GM13976 (cell line): ENCODE measurements at regions not wholly inside any gene's neighbourhood (a gene's known extent, or its start where the extent isn't known, plus 50 kb on each side); places are given as distances from the start of the nearest gene placed in this dataset.

Experiments
- DNase-seq: peaks from one replicate; pipeline ENCODE4 v3.0.0; 2012; ENCODE audit warnings: low spot score
- in situ Hi-C: fragments of 300-500 bp; cut with MboI; formaldehyde crosslinking; loops from one replicate; pipeline ENCODE4 v1.12.0; 2022; ENCODE audit warnings: low sequenced_read_pairs, mixed read lengths, inconsistent platforms; ENCODE audit not compliant: unreplicated experiment
- TF ChIP-seq, protein P1 (sequence below): IDR thresholded peaks from 2 replicates; pipeline ENCODE4 v1.5.1; 2012; ENCODE audit warnings: borderline replicate concordance, mild to moderate bottlenecking; ENCODE audit not compliant: insufficient read depth; ENCODE audit errors: extremely low read depth, missing control alignments, control extremely low read depth

DNA sequence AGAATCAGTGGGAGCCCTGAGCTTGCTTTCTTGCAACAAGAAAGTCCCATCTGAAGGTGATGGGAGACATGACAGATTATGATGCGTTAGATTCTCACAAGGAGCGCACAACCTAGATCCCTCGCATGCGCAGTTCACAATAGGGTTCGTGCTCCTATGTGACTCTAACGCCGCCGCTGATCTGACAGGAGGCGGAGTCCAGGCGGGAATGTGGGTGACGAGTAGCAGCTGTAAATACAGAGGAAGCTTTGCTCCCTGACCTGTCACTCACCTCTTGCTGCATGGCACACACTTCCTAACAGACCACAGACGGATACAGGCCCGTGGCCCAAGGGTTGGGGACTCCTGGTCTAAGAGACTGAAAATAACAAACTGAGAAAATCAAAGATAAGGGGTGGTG, 1163.4 kb upstream of the AUTS2 start:
- no peak for DNase-seq
- in situ Hi-C loops = no loop called here
- TF ChIP-seq, protein P1, sequence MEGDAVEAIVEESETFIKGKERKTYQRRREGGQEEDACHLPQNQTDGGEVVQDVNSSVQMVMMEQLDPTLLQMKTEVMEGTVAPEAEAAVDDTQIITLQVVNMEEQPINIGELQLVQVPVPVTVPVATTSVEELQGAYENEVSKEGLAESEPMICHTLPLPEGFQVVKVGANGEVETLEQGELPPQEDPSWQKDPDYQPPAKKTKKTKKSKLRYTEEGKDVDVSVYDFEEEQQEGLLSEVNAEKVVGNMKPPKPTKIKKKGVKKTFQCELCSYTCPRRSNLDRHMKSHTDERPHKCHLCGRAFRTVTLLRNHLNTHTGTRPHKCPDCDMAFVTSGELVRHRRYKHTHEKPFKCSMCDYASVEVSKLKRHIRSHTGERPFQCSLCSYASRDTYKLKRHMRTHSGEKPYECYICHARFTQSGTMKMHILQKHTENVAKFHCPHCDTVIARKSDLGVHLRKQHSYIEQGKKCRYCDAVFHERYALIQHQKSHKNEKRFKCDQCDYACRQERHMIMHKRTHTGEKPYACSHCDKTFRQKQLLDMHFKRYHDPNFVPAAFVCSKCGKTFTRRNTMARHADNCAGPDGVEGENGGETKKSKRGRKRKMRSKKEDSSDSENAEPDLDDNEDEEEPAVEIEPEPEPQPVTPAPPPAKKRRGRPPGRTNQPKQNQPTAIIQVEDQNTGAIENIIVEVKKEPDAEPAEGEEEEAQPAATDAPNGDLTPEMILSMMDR = no peak

- in situ Hi-C loops = no loop called here
- no peak for DNase-seq
- TF ChIP-seq, protein P1 = no peak
Observed at GRCh38 chr7:68438016-68438415, 1160.3 kb upstream of the AUTS2 start.

DNA sequence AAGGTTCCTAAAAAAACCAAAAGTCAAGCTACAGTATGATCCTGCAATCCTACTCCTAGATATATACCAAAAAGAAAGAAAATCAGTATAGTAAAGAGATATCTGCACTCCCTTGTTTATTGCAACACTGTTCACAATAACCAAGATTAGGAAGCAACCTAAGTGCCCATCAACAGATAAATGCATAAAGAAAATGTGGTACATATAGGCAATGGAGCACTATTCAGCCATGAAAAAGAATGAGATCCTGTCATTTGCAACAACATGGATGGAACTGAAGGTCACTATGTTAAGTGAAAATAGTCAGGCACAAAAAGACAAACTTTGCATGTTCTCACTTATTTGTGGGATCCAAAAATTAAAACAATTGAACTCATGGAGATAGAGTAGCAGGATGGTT, 1159.5 kb upstream of the AUTS2 start:
- TF ChIP-seq, protein P1 = no peak
- no peak for DNase-seq
- in situ Hi-C loops = no loop called here

DNA sequence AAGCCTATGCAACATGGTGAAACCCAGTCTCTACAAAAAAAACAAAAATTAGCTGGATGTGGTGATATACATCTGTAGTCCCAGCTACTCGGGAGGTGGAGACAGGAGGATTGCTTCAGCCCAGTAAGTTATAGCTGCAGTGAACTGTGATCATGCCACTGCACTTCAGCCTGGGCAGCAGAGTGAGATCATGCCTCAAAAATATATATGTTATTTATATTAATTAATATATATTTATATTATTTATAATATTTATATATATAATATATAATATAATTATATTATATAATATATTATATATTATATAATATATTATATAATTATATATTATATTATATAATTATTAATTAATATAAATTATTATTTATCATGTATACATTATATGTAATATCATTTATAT, 1158.4 kb upstream of the AUTS2 start:
- TF ChIP-seq, protein P1 = no peak
- in situ Hi-C loops = no loop called here
- DNase-seq = no peak

- no peak for DNase-seq
- TF ChIP-seq, protein P1 = no peak
- in situ Hi-C loops = no loop called here
Observed at GRCh38 chr7:68440866-68441265, 1157.4 kb upstream of the AUTS2 start.

- TF ChIP-seq, protein P1 = no peak
- DNase-seq = no peak
- in situ Hi-C loops = no loop called here
Observed at GRCh38 chr7:68441645-68442044, 1156.6 kb upstream of the AUTS2 start.
